ENCODE measurements at regions not wholly inside any gene's neighbourhood (a gene's known extent, or its start where the extent isn't known, plus 50 kb on each side); places are given as distances from the start of the nearest gene placed in this dataset.
"Not testable (repeated sequence)": the region's sequence is repeated elsewhere in the genome, so short reads cannot be mapped to it uniquely, and the experiment has no call there.

DNA sequence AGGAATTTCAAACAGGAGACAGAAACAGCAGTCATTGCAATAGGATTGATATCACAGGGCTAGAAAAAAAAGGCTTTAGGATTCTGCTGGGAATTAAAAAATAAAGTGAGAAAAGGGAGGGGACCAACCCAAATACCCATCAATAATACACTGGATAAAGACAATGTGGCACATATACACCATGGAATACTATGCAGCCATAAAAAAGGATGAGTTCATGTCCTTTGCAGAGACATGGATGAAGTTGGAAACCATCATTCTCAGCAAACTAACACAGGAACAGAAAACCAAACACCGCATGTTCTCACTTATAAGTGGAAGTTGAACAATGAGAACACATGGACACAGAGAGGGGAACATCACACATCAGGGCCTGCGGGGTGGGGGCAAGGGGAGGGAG is 86.9 kb upstream of the ODAD2 start:
- TF ChIP-seq JUND (IDR thresholded peaks at IDR 0.05); MEF2A (IDR thresholded peaks at IDR 0.05; ENCODE audit: borderline replicate concordance, low read depth); RAD21 (IDR thresholded peaks at IDR 0.05; ENCODE audit: low read length); NRF1 (IDR thresholded peaks at IDR 0.05; ENCODE audit: low read depth, low read length); RXRA (IDR thresholded peaks at IDR 0.05; ENCODE audit: borderline replicate concordance, low read depth); TAF1 (IDR thresholded peaks at IDR 0.05; ENCODE audit: borderline replicate concordance, low read depth, low read length); POLR2AphosphoS5 (IDR thresholded peaks at IDR 0.05; ENCODE audit: low read depth, low read length); EP300 (IDR thresholded peaks at IDR 0.05; ENCODE audit: borderline replicate concordance in 1 of 2, low read depth in 1 of 2, low read length in 1 of 2); SMC3 (IDR thresholded peaks at IDR 0.05; ENCODE audit: low read depth, low read length); RFX5 (IDR thresholded peaks at IDR 0.05; ENCODE audit: low read length); RCOR1 (IDR thresholded peaks at IDR 0.05; ENCODE audit: low read length): not testable (repeated sequence)
- TF ChIP-seq, protein P1, sequence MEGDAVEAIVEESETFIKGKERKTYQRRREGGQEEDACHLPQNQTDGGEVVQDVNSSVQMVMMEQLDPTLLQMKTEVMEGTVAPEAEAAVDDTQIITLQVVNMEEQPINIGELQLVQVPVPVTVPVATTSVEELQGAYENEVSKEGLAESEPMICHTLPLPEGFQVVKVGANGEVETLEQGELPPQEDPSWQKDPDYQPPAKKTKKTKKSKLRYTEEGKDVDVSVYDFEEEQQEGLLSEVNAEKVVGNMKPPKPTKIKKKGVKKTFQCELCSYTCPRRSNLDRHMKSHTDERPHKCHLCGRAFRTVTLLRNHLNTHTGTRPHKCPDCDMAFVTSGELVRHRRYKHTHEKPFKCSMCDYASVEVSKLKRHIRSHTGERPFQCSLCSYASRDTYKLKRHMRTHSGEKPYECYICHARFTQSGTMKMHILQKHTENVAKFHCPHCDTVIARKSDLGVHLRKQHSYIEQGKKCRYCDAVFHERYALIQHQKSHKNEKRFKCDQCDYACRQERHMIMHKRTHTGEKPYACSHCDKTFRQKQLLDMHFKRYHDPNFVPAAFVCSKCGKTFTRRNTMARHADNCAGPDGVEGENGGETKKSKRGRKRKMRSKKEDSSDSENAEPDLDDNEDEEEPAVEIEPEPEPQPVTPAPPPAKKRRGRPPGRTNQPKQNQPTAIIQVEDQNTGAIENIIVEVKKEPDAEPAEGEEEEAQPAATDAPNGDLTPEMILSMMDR (IDR thresholded peaks at IDR 0.05) = not testable (repeated sequence)
- TF ChIP-seq, protein P2, sequence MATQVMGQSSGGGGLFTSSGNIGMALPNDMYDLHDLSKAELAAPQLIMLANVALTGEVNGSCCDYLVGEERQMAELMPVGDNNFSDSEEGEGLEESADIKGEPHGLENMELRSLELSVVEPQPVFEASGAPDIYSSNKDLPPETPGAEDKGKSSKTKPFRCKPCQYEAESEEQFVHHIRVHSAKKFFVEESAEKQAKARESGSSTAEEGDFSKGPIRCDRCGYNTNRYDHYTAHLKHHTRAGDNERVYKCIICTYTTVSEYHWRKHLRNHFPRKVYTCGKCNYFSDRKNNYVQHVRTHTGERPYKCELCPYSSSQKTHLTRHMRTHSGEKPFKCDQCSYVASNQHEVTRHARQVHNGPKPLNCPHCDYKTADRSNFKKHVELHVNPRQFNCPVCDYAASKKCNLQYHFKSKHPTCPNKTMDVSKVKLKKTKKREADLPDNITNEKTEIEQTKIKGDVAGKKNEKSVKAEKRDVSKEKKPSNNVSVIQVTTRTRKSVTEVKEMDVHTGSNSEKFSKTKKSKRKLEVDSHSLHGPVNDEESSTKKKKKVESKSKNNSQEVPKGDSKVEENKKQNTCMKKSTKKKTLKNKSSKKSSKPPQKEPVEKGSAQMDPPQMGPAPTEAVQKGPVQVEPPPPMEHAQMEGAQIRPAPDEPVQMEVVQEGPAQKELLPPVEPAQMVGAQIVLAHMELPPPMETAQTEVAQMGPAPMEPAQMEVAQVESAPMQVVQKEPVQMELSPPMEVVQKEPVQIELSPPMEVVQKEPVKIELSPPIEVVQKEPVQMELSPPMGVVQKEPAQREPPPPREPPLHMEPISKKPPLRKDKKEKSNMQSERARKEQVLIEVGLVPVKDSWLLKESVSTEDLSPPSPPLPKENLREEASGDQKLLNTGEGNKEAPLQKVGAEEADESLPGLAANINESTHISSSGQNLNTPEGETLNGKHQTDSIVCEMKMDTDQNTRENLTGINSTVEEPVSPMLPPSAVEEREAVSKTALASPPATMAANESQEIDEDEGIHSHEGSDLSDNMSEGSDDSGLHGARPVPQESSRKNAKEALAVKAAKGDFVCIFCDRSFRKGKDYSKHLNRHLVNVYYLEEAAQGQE (IDR thresholded peaks at IDR 0.05; ENCODE audit: low read depth, low read length) = not testable (repeated sequence)
- TF ChIP-seq, protein P3, sequence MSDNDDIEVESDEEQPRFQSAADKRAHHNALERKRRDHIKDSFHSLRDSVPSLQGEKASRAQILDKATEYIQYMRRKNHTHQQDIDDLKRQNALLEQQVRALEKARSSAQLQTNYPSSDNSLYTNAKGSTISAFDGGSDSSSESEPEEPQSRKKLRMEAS (IDR thresholded peaks at IDR 0.05; ENCODE audit: low read depth) = not testable (repeated sequence)
